Psoas muscle (tissue), 7 donors: ENCODE measurements at regions not wholly inside any gene's neighbourhood (a gene's known extent, or its start where the extent isn't known, plus 50 kb on each side); places are given as distances from the start of the nearest gene placed in this dataset.

ENCODE experiments used
- ATAC-seq, 4 donors: fragments of 200-7000 bp; cut with Tn5 transposase; one replicate each; pipeline ENCODE4 v1.9.1; 2020; ENCODE audit warnings: moderate library complexity in 3 of 4, mild to moderate bottlenecking in 2 of 4
- DNase-seq, 2 donors: peaks; one replicate each; pipeline ENCODE4 v3.0.0-alpha.2; 2020
- H3K27ac ChIP-seq: fragments of 200-600 bp; one replicate; pipeline ENCODE4 v1.8.0; 2022
- H3K27me3 ChIP-seq, 3 donors: fragments of 200-600 bp in 1 of 3; one replicate each; pipeline versions ENCODE4 v1.6.1 to v1.8.0; 2013 to 2022; ENCODE audit warnings: low read length in 2 of 3, mild to moderate bottlenecking in 2 of 3, moderate library complexity in 1 of 3; ENCODE audit not compliant: insufficient read depth in 3 of 3
- H3K36me3 ChIP-seq, 2 donors: fragments of 200-600 bp in 1 of 2; one replicate each; pipeline versions ENCODE4 v1.6.1 to v1.8.0; 2013 to 2022; ENCODE audit warnings: low read depth in 1 of 2, mild to moderate bottlenecking in 1 of 2, moderate library complexity in 1 of 2; ENCODE audit not compliant: insufficient read depth in 1 of 2
- H3K4me1 ChIP-seq: fragments of 200-600 bp; one replicate; pipeline ENCODE4 v1.8.0; 2022
- H3K4me3 ChIP-seq: fragments of 200-600 bp; one replicate; pipeline ENCODE4 v1.8.0; 2022; ENCODE audit warnings: mild to moderate bottlenecking
- H3K9me3 ChIP-seq: fragments of 200-600 bp; one replicate; pipeline ENCODE4 v1.8.0; 2022
- CTCF ChIP-seq: fragments of 200-600 bp; IDR thresholded peaks from one replicate; pipeline ENCODE4 v1.8.0; 2022; ENCODE audit warnings: antibody characterized with exemption
- WGBS, 3 donors: extraction: QIAGEN DNeasy Blood & Tissue Kit; methylation state at CpG; one replicate each; pipeline versions ENCODE4 v1.1.6 to v1.1.7; 2013; 5-methylcytosine and 5-hydroxymethylcytosine counted together
- intact Hi-C, 2 donors: fragments of 100-400 bp; cut with DNase I; formaldehyde crosslinking; loops; one replicate each; pipeline versions ENCODE4 v1.11.0 to v1.14.2; 2022
- donor health status: healthy with polysubstance abuse.
- donor health status: DM: no; HTN: no; CAD: no; lungs with moderate emphysema.
- donor health status: Bipolar disorder and iron deficiency.
- donor health status: healthy.
- donor health status: DM: yes; HTN: yes; CAD: no.
- donor health status: DM: no; HTN: no; CAD: no.
- donor health status: DM: yes; HTN: yes; CAD: no.

GRCh38 chr5:118016396-118016795, 972.0 kb downstream of the DTWD2 start:
- Histone ChIP-seq H3K9me3 (no peaks in the 10 kb centered on the region), H3K27ac (no peak overlapping the region), H3K36me3 (no peaks in the 10 kb centered on the region), H3K4me1 (no peaks in the 10 kb centered on the region), H3K27me3 (no peaks in the 10 kb centered on the region), H3K4me3 (no peak overlapping the region)
- DNase-seq (no peak), ATAC-seq (no peak)
- intact Hi-C loops, result no loop called here
- TF ChIP-seq CTCF, result no peak

- no peak for TF ChIP-seq CTCF
- Histone ChIP-seq H3K9me3 (no peaks in the 10 kb centered on the region), H3K4me1 (no peaks in the 10 kb centered on the region), H3K36me3 (no peaks in the 10 kb centered on the region), H3K4me3 (no peak overlapping the region), H3K27me3 (no peaks in the 10 kb centered on the region), H3K27ac (no peak overlapping the region)
- intact Hi-C loops, result no loop called here
- ATAC-seq (no peak), DNase-seq (no peak)
- WGBS, 3 donors, result 82 to 87% (median 83%) methylated on average over 2 of the region's 2 CpGs
Measured at GRCh38 chr5:118015511-118015910, 972.8 kb downstream of the DTWD2 start.

GRCh38 chr5:118009741-118010297, 978.5 kb downstream of the DTWD2 start:
- Histone ChIP-seq H3K27ac (no peak overlapping the region), H3K4me1 (no peaks in the 10 kb centered on the region), H3K36me3 (no peaks in the 10 kb centered on the region), H3K27me3 (no peaks in the 10 kb centered on the region), H3K9me3 (no peaks in the 10 kb centered on the region), H3K4me3 (no peak overlapping the region)
- WGBS, 3 donors, result 78 to 83% (median 81%) methylated on average over 1 of the region's 1 CpG
- ATAC-seq, result no peak
- no peak for DNase-seq
- TF ChIP-seq CTCF, result no peak
- intact Hi-C loops, result no loop called here

GRCh38 chr5:118008779-118009178, 979.6 kb downstream of the DTWD2 start:
- WGBS, 3 donors, result 77 to 88% (median 80%) methylated on average over 1 of the region's 1 CpG
- no peaks in the 10 kb centered on the region for H3K9me3 ChIP-seq
- TF ChIP-seq CTCF, result no peak
- no peak overlapping the region for H3K4me3 ChIP-seq
- DNase-seq (no peak), ATAC-seq (no peak)
- no peak overlapping the region for H3K27ac ChIP-seq
- no peaks in the 10 kb centered on the region for H3K36me3 ChIP-seq
- no peaks in the 10 kb centered on the region for H3K27me3 ChIP-seq
- H3K4me1 ChIP-seq, result no peaks in the 10 kb centered on the region
- intact Hi-C loops, result no loop called here

GRCh38 chr5:118007262-118007661, 981.1 kb downstream of the DTWD2 start:
- Histone ChIP-seq H3K27me3 (no peaks in the 10 kb centered on the region), H3K9me3 (no peaks in the 10 kb centered on the region), H3K4me1 (no peaks in the 10 kb centered on the region), H3K36me3 (no peaks in the 10 kb centered on the region), H3K4me3 (no peak overlapping the region), H3K27ac (no peak overlapping the region)
- 93 to 100% (median 94%) methylated on average over 1 of the region's 1 CpG for WGBS, 3 donors
- DNase-seq (no peak), ATAC-seq (no peak)
- intact Hi-C loops, result no loop called here
- TF ChIP-seq CTCF, result no peak
